A673 (cell line): ENCODE measurements at regions not wholly inside any gene's neighbourhood (a gene's known extent, or its start where the extent isn't known, plus 50 kb on each side); places are given as distances from the start of the nearest gene placed in this dataset.

Experiments used
- BruUV-seq: library from RNA; stranded (reverse); fragments of 400-500 nt; replicated peaks from 2 replicates; lab custom pipeline; 2021; lab: Mats Ljungman, UMichigan
- CTCF ChIA-PET: fragments of 300-600 bp; sonication (Branson Sonifier 250); formaldehyde crosslinking; loops from one replicate; lab custom pipeline; 2022; ENCODE audit warnings: antibody characterized with exemption; lab: Charles Lee
- POLR2A ChIA-PET: fragments of 300-600 bp; sonication (Branson Sonifier 250); formaldehyde crosslinking; loops from one replicate; lab custom pipeline; 2022; ENCODE audit warnings: antibody characterized with exemption; ENCODE audit not compliant: low non-redundant PET; lab: Charles Lee
- DNase-seq: peaks from one replicate; pipeline ENCODE4 v3.0.0-alpha.2; 2015; ENCODE audit warnings: low spot score
- H3K27ac ChIP-seq: fragments of 200-600 bp; sonication (generic); 2 replicates; pipeline ENCODE4 v1.5.1; 2016; ENCODE audit warnings: mixed run types, low read depth, mild to moderate bottlenecking, mixed read lengths, antibody characterized with exemption, low read length; ENCODE audit not compliant: poor library complexity, severe bottlenecking
- H3K27me3 ChIP-seq: fragments of 200-600 bp; sonication (generic); replicated peaks from 2 replicates; pipeline ENCODE4 v1.6.1; 2017; ENCODE audit warnings: mixed run types, low read depth, mild to moderate bottlenecking, mixed read lengths, antibody characterized with exemption, low read length; ENCODE audit not compliant: insufficient read depth, poor library complexity
- H3K36me3 ChIP-seq: fragments of 200-600 bp; sonication (generic); 2 replicates; pipeline ENCODE4 v1.6.1; 2016; ENCODE audit warnings: mixed run types, mild to moderate bottlenecking, mixed read lengths, antibody characterized with exemption, low read length; ENCODE audit not compliant: insufficient read depth, poor library complexity, severe bottlenecking
- H3K4me1 ChIP-seq: fragments of 200-600 bp; sonication (generic); 2 replicates; pipeline ENCODE4 v1.6.1; 2017; ENCODE audit warnings: mixed run types, mild to moderate bottlenecking, mixed read lengths, antibody characterized with exemption, low read length; ENCODE audit not compliant: insufficient read depth, poor library complexity, severe bottlenecking
- H3K4me3 ChIP-seq: fragments of 200-600 bp; sonication (generic); 2 replicates; pipeline ENCODE4 v1.5.1; 2016; ENCODE audit warnings: low read depth, mixed run types, mild to moderate bottlenecking, mixed read lengths, low read length; ENCODE audit not compliant: poor library complexity, severe bottlenecking
- H3K9me3 ChIP-seq: fragments of 200-600 bp; sonication (generic); 2 replicates; pipeline ENCODE4 v1.6.1; 2016; ENCODE audit warnings: mixed run types, low read depth, mild to moderate bottlenecking, mixed read lengths, antibody characterized with exemption, low read length; ENCODE audit not compliant: poor library complexity, severe bottlenecking
- EZH2 ChIP-seq: fragments of 200-600 bp; sonication (generic); IDR thresholded peaks from 2 replicates; pipeline ENCODE4 v1.6.1; 2017; ENCODE audit warnings: borderline replicate concordance, low read depth, mild to moderate bottlenecking, mixed read lengths, antibody characterized with exemption, low read length; ENCODE audit not compliant: poor library complexity, severe bottlenecking
- intact Hi-C: fragments of 100-400 bp; cut with micrococcal nuclease; formaldehyde crosslinking; loops from one replicate; pipeline ENCODE4 v1.10.0; 2022; ENCODE audit not compliant: unreplicated experiment
- TF ChIP-seq, protein P1 (sequence below): fragments of 300-800, 200-600 bp; sonication (generic); conservative IDR thresholded peaks from 2 replicates; pipeline ENCODE4 v1.5.1; 2017; ENCODE audit warnings: low read depth, mild to moderate bottlenecking, antibody characterized with exemption, low read length, moderate library complexity, mixed read lengths

DNA sequence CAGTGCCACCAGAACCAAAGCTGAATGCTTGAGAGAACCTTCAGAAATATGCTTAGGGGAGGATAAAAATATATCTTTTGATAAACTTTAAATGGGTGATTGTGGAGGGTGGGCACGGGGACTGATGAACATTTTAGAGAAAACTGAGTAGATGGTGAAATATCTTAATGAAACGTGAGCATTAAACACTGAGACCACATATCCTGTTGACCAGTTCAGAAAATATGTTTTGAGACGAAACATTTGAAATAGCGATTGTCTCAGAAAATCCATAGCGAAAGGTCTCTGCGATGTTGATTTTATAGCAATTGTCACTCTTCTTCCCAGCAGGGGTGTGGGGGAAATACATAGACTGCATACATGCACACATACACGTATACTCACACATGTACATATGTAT lies 231.0 kb downstream of the ESM1 start:
- no peaks in the 10 kb centered on the region for H3K4me1 ChIP-seq
- H3K4me3 ChIP-seq = no peak overlapping the region
- intact Hi-C loops = no loop called here
- H3K27ac ChIP-seq = no peak overlapping the region
- POLR2A ChIA-PET = no interaction called here
- H3K27me3 ChIP-seq = no peaks in the 10 kb centered on the region
- H3K9me3 ChIP-seq = no peaks in the 10 kb centered on the region
- TF ChIP-seq, protein P1, sequence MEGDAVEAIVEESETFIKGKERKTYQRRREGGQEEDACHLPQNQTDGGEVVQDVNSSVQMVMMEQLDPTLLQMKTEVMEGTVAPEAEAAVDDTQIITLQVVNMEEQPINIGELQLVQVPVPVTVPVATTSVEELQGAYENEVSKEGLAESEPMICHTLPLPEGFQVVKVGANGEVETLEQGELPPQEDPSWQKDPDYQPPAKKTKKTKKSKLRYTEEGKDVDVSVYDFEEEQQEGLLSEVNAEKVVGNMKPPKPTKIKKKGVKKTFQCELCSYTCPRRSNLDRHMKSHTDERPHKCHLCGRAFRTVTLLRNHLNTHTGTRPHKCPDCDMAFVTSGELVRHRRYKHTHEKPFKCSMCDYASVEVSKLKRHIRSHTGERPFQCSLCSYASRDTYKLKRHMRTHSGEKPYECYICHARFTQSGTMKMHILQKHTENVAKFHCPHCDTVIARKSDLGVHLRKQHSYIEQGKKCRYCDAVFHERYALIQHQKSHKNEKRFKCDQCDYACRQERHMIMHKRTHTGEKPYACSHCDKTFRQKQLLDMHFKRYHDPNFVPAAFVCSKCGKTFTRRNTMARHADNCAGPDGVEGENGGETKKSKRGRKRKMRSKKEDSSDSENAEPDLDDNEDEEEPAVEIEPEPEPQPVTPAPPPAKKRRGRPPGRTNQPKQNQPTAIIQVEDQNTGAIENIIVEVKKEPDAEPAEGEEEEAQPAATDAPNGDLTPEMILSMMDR = no peak
- TF ChIP-seq EZH2 = no peak
- no TSS peak for BruUV-seq
- H3K36me3 ChIP-seq = no peaks in the 10 kb centered on the region
- CTCF ChIA-PET = no interaction called here
- no peak for DNase-seq

GRCh38 chr5:54753753-54754152 lies 231.6 kb downstream of the ESM1 start:
- no TSS peak for BruUV-seq
- no peak overlapping the region for H3K4me3 ChIP-seq
- intact Hi-C loops = no loop called here
- no peaks in the 10 kb centered on the region for H3K27me3 ChIP-seq
- H3K9me3 ChIP-seq = no peaks in the 10 kb centered on the region
- CTCF ChIA-PET = no interaction called here
- no peak for DNase-seq
- H3K36me3 ChIP-seq = no peaks in the 10 kb centered on the region
- no peak overlapping the region for H3K27ac ChIP-seq
- POLR2A ChIA-PET = no interaction called here
- no peaks in the 10 kb centered on the region for H3K4me1 ChIP-seq
- TF ChIP-seq EZH2 = no peak
- TF ChIP-seq, protein P1 = no peak

GRCh38 chr5:54753034-54753433 lies 232.4 kb downstream of the ESM1 start:
- Histone ChIP-seq H3K4me3 (no peak overlapping the region), H3K36me3 (no peaks in the 10 kb centered on the region), H3K9me3 (no peaks in the 10 kb centered on the region), H3K27ac (no peak overlapping the region), H3K4me1 (no peaks in the 10 kb centered on the region), H3K27me3 (no peaks in the 10 kb centered on the region)
- intact Hi-C loops = no loop called here
- DNase-seq = no peak
- BruUV-seq = no TSS peak
- CTCF ChIA-PET = no interaction called here
- POLR2A ChIA-PET = interaction anchor here (0.6 kb wide), 1 partner anchor 407 kb away, joined by 3 read pairs; the partner anchor contains the start of gene GPX8
- TF ChIP-seq, protein P1 = no peak
- no peak for TF ChIP-seq EZH2
